A673 (cell line): ENCODE measurements at regions not wholly inside any gene's neighbourhood (a gene's known extent, or its start where the extent isn't known, plus 50 kb on each side); places are given as distances from the start of the nearest gene placed in this dataset.

ENCODE experiments used
- BruUV-seq: library from RNA; stranded (reverse); fragments of 400-500 nt; replicated peaks from 2 replicates; lab custom pipeline; 2021; lab: Mats Ljungman, UMichigan
- CTCF ChIA-PET: fragments of 300-600 bp; sonication (Branson Sonifier 250); formaldehyde crosslinking; loops from one replicate; lab custom pipeline; 2022; ENCODE audit warnings: antibody characterized with exemption; lab: Charles Lee
- POLR2A ChIA-PET: fragments of 300-600 bp; sonication (Branson Sonifier 250); formaldehyde crosslinking; loops from one replicate; lab custom pipeline; 2022; ENCODE audit warnings: antibody characterized with exemption; ENCODE audit not compliant: low non-redundant PET; lab: Charles Lee
- DNase-seq: peaks from one replicate; pipeline ENCODE4 v3.0.0-alpha.2; 2015; ENCODE audit warnings: low spot score
- H3K27ac ChIP-seq: fragments of 200-600 bp; sonication (generic); 2 replicates; pipeline ENCODE4 v1.5.1; 2016; ENCODE audit warnings: mixed run types, low read depth, mild to moderate bottlenecking, mixed read lengths, antibody characterized with exemption, low read length; ENCODE audit not compliant: poor library complexity, severe bottlenecking
- H3K27me3 ChIP-seq: fragments of 200-600 bp; sonication (generic); replicated peaks from 2 replicates; pipeline ENCODE4 v1.6.1; 2017; ENCODE audit warnings: mixed run types, low read depth, mild to moderate bottlenecking, mixed read lengths, antibody characterized with exemption, low read length; ENCODE audit not compliant: insufficient read depth, poor library complexity
- H3K36me3 ChIP-seq: fragments of 200-600 bp; sonication (generic); 2 replicates; pipeline ENCODE4 v1.6.1; 2016; ENCODE audit warnings: mixed run types, mild to moderate bottlenecking, mixed read lengths, antibody characterized with exemption, low read length; ENCODE audit not compliant: insufficient read depth, poor library complexity, severe bottlenecking
- H3K4me1 ChIP-seq: fragments of 200-600 bp; sonication (generic); 2 replicates; pipeline ENCODE4 v1.6.1; 2017; ENCODE audit warnings: mixed run types, mild to moderate bottlenecking, mixed read lengths, antibody characterized with exemption, low read length; ENCODE audit not compliant: insufficient read depth, poor library complexity, severe bottlenecking
- H3K4me3 ChIP-seq: fragments of 200-600 bp; sonication (generic); 2 replicates; pipeline ENCODE4 v1.5.1; 2016; ENCODE audit warnings: low read depth, mixed run types, mild to moderate bottlenecking, mixed read lengths, low read length; ENCODE audit not compliant: poor library complexity, severe bottlenecking
- H3K9me3 ChIP-seq: fragments of 200-600 bp; sonication (generic); 2 replicates; pipeline ENCODE4 v1.6.1; 2016; ENCODE audit warnings: mixed run types, low read depth, mild to moderate bottlenecking, mixed read lengths, antibody characterized with exemption, low read length; ENCODE audit not compliant: poor library complexity, severe bottlenecking
- CTCF ChIP-seq: fragments of 300-800, 200-600 bp; sonication (generic); conservative IDR thresholded peaks from 2 replicates; pipeline ENCODE4 v1.5.1; 2017; ENCODE audit warnings: low read depth, mild to moderate bottlenecking, antibody characterized with exemption, low read length, moderate library complexity, mixed read lengths
- EZH2 ChIP-seq: fragments of 200-600 bp; sonication (generic); IDR thresholded peaks from 2 replicates; pipeline ENCODE4 v1.6.1; 2017; ENCODE audit warnings: borderline replicate concordance, low read depth, mild to moderate bottlenecking, mixed read lengths, antibody characterized with exemption, low read length; ENCODE audit not compliant: poor library complexity, severe bottlenecking
- intact Hi-C: fragments of 100-400 bp; cut with micrococcal nuclease; formaldehyde crosslinking; loops from one replicate; pipeline ENCODE4 v1.10.0; 2022; ENCODE audit not compliant: unreplicated experiment

DNA sequence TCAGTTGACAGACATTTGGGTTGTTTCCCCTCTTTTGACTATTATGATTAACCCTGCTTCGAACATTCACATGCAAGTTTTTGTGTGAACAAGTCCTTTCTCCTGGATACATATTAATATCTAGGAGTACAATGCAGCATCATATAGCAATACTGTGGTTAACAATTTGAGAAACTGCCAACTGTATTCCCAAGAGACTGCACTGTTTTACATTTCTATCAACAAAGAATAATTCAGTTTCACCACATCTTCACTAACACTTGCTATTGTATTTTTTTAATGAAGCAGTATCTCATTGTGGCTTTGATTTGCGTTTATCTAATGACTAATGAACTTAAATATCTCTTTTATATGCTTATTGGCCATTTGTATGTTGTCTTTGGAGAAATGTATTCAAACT is 184.6 kb upstream of the NBEA start:
- H3K4me1 ChIP-seq: no peaks in the 10 kb centered on the region
- H3K4me3 ChIP-seq: no peak overlapping the region
- TF ChIP-seq CTCF (no peak), EZH2 (no peak)
- intact Hi-C loops: no loop called here
- no peak for DNase-seq
- H3K36me3 ChIP-seq: no peaks in the 10 kb centered on the region
- BruUV-seq: no TSS peak
- H3K27me3 ChIP-seq: no peaks in the 10 kb centered on the region
- ChIA-PET POLR2A (no interaction called here), CTCF (no interaction called here)
- H3K27ac ChIP-seq: no peak overlapping the region
- no peaks in the 10 kb centered on the region for H3K9me3 ChIP-seq

DNA sequence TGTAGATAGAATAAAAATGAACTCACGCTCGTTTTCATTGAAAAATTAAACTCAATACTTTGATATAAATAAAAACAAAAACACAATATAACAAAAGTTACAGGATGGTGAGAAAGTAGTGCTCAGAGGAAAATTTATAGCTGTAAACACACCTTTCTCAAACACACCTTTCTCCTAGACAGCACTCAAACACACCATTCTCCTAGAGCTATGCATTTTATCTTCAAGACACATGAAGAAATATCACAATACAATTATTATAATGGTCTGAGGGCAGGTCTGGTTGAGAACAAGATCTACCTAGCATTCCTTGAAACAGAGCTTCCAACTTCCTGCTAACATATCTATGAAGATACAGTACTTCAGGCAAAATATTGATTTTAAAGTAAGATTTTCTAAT is 183.4 kb upstream of the NBEA start:
- no peak for DNase-seq
- no peaks in the 10 kb centered on the region for H3K4me1 ChIP-seq
- TF ChIP-seq CTCF (no peak), EZH2 (no peak)
- no peaks in the 10 kb centered on the region for H3K9me3 ChIP-seq
- no TSS peak for BruUV-seq
- H3K36me3 ChIP-seq: no peaks in the 10 kb centered on the region
- intact Hi-C loops: no loop called here
- no peak overlapping the region for H3K27ac ChIP-seq
- no peak overlapping the region for H3K4me3 ChIP-seq
- H3K27me3 ChIP-seq: no peaks in the 10 kb centered on the region
- ChIA-PET POLR2A (no interaction called here), CTCF (interaction anchor here (0.6 kb wide), 1 partner anchor 12 kb away, joined by 4 read pairs; no protein-coding TSS in a partner anchor)

DNA sequence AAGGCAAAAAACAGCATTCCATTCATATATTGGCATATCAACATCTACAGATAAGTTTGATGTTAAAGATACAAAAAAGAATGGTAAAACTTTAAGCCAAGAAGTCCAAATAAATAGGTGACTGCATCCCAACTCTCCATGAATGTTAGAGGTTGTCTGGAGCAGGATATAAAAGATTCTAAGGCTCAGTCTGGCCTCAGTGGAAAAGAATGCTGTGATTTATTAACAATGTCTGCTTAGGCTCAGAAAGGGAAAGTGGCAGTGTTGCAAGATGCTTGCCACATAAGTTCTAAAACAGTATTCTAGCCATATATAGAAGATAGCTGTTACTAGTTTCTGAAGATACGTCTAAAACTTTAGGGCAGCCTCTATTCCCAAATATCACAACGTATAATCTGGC is 179.8 kb upstream of the NBEA start:
- no peaks in the 10 kb centered on the region for H3K27me3 ChIP-seq
- ChIA-PET CTCF (no interaction called here), POLR2A (no interaction called here)
- H3K36me3 ChIP-seq: no peaks in the 10 kb centered on the region
- no peak overlapping the region for H3K27ac ChIP-seq
- BruUV-seq: no TSS peak
- intact Hi-C loops: no loop called here
- H3K4me1 ChIP-seq: no peaks in the 10 kb centered on the region
- H3K4me3 ChIP-seq: no peak overlapping the region
- DNase-seq: no peak
- no peaks in the 10 kb centered on the region for H3K9me3 ChIP-seq
- TF ChIP-seq EZH2 (no peak), CTCF (no peak)
